Neural progenitor cell (in vitro differentiated cells): ENCODE measurements at regions not wholly inside any gene's neighbourhood (a gene's known extent, or its start where the extent isn't known, plus 50 kb on each side); places are given as distances from the start of the nearest gene placed in this dataset.

ENCODE experiments used
- DNase-seq: peaks from one replicate; pipeline ENCODE4 v3.0.0-alpha.2; 2016; ENCODE audit warnings: low spot score
- H2AFZ ChIP-seq: fragments of 200-600 bp; sonication (generic); replicated peaks from 2 replicates; pipeline ENCODE4 v1.6.1; 2016; ENCODE audit warnings: antibody characterized with exemption
- H3F3A ChIP-seq: fragments of 200-600 bp; sonication (generic); 2 replicates; pipeline ENCODE4 v1.6.1; 2016; ENCODE audit warnings: antibody characterized with exemption, low read depth
- H3K27ac ChIP-seq: fragments of 200-600 bp; sonication (generic); 2 replicates; pipeline ENCODE4 v1.5.1; 2016; ENCODE audit warnings: mild to moderate bottlenecking
- H3K27me3 ChIP-seq: fragments of 200-600 bp; sonication (generic); 2 replicates; pipeline ENCODE4 v1.6.1; 2016; ENCODE audit warnings: mild to moderate bottlenecking, moderate library complexity
- H3K36me3 ChIP-seq: fragments of 200-600 bp; sonication (generic); 2 replicates; pipeline ENCODE4 v1.5.1; 2016
- H3K4me1 ChIP-seq: fragments of 200-600 bp; sonication (generic); 2 replicates; pipeline ENCODE4 v1.6.1; 2016; ENCODE audit warnings: mixed run types
- H3K4me2 ChIP-seq: fragments of 200-600 bp; sonication (generic); 2 replicates; pipeline ENCODE4 v1.6.1; 2016
- H3K4me3 ChIP-seq: fragments of 200-600 bp; sonication (generic); 2 replicates; pipeline ENCODE4 v1.5.1; 2016
- H3K79me2 ChIP-seq: fragments of 200-600 bp; sonication (generic); 2 replicates; pipeline ENCODE4 v1.6.1; 2016; ENCODE audit warnings: low read depth
- H3K9ac ChIP-seq: fragments of 200-600 bp; sonication (generic); 2 replicates; pipeline ENCODE4 v1.6.1; 2016
- H3K9me3 ChIP-seq: fragments of 200-600 bp; sonication (generic); 2 replicates; pipeline ENCODE4 v1.5.1; 2016; ENCODE audit warnings: low read depth
- H4K20me1 ChIP-seq: fragments of 200-600 bp; sonication (generic); 2 replicates; pipeline ENCODE4 v1.6.1; 2016; ENCODE audit warnings: low read depth
- H3K27ac Mint-ChIP-seq: 3 replicates; pipeline ENCODE4 v1.8.0; 2021; ENCODE audit warnings: mixed read lengths
- H3K27me3 Mint-ChIP-seq: 2 replicates; pipeline ENCODE4 v1.8.0; 2022; ENCODE audit warnings: low read depth, mild to moderate bottlenecking, inconsistent platforms, moderate library complexity, mixed read lengths; ENCODE audit not compliant: insufficient read depth
- H3K36me3 Mint-ChIP-seq: 3 replicates; pipeline ENCODE4 v1.8.0; 2021; ENCODE audit warnings: mixed read lengths
- H3K4me1 Mint-ChIP-seq: 3 replicates; pipeline ENCODE4 v1.8.0; 2021; ENCODE audit warnings: mixed read lengths
- H3K4me3 Mint-ChIP-seq: 3 replicates; pipeline ENCODE4 v1.8.0; 2021; ENCODE audit warnings: mild to moderate bottlenecking, moderate library complexity, mixed read lengths
- H3K9me3 Mint-ChIP-seq: 3 replicates; pipeline ENCODE4 v1.8.0; 2020; ENCODE audit warnings: mixed read lengths
- CTCF ChIP-seq: fragments of 200-600 bp; sonication (generic); IDR thresholded peaks from 2 replicates; pipeline ENCODE4 v1.5.1; 2017; ENCODE audit warnings: antibody characterized with exemption, mild to moderate bottlenecking
- EZH2 ChIP-seq: fragments of 200-600 bp; sonication (generic); IDR thresholded peaks from 2 replicates; pipeline ENCODE4 v1.6.1; 2017; ENCODE audit warnings: antibody characterized with exemption, mild to moderate bottlenecking, moderate library complexity
- EZH2phosphoT487 ChIP-seq: fragments of 200-600 bp; sonication (generic); IDR thresholded peaks from 2 replicates; pipeline ENCODE4 v1.6.1; 2017; ENCODE audit warnings: antibody characterized with exemption

- Histone ChIP-seq H3K9me3 (no peaks in the 10 kb centered on the region), H3F3A (peaks cover 23% of the 10 kb centered on the region), H3K4me3 (peak overlapping the region; percentile 35), H3K27me3 (peaks cover 75% of the 10 kb centered on the region), H3K36me3 (no peaks in the 10 kb centered on the region), H3K79me2 (no peaks in the 10 kb centered on the region), H3K4me2 (peak overlapping the region; percentile 69), H3K4me1 (peaks cover 37% of the 10 kb centered on the region), H4K20me1 (peaks cover 20% of the 10 kb centered on the region), H2AFZ (no peak overlapping the region), H3K27ac (peak overlapping the region; percentile 47), H3K9ac (no peak overlapping the region)
- Mint-ChIP-seq H3K9me3 (peaks cover 20% of the 10 kb centered on the region), H3K27me3 (peaks cover 33% of the 10 kb centered on the region), H3K4me1 (peaks cover 26% of the 10 kb centered on the region), H3K4me3 (peak overlapping the region; percentile 6), H3K36me3 (peaks cover 5% of the 10 kb centered on the region), H3K27ac (peak overlapping the region; percentile 19)
- TF ChIP-seq EZH2 (no peak), EZH2phosphoT487 (no peak), CTCF (no peak)
- peak; percentile 57 for DNase-seq
Observed at GRCh38 chr2:157933160-157933920, 57.2 kb upstream of the ACVR1 start.

- Histone ChIP-seq H3F3A (peaks cover 23% of the 10 kb centered on the region), H3K4me2 (peak overlapping the region; percentile 82), H3K27me3 (peaks cover 75% of the 10 kb centered on the region), H3K4me1 (peaks cover 37% of the 10 kb centered on the region), H3K27ac (peak overlapping the region; percentile 47), H4K20me1 (peaks cover 20% of the 10 kb centered on the region), H3K36me3 (no peaks in the 10 kb centered on the region), H2AFZ (no peak overlapping the region), H3K9ac (no peak overlapping the region), H3K4me3 (peak overlapping the region; percentile 39), H3K79me2 (no peaks in the 10 kb centered on the region), H3K9me3 (no peaks in the 10 kb centered on the region)
- peaks cover 5% of the 10 kb centered on the region for H3K36me3 Mint-ChIP-seq
- peaks cover 20% of the 10 kb centered on the region for H3K9me3 Mint-ChIP-seq
- TF ChIP-seq CTCF (no peak), EZH2 (no peak), EZH2phosphoT487 (peak; percentile 98)
- H3K27me3 Mint-ChIP-seq = peaks cover 33% of the 10 kb centered on the region
- DNase-seq = peak; percentile 92
- peak overlapping the region; percentile 72 for H3K4me3 Mint-ChIP-seq
- no peak overlapping the region for H3K27ac Mint-ChIP-seq
- H3K4me1 Mint-ChIP-seq = peaks cover 26% of the 10 kb centered on the region
Observed at GRCh38 chr2:157932480-157933159, 56.5 kb upstream of the ACVR1 start.

- H3K4me3 Mint-ChIP-seq = no peak overlapping the region
- no peak overlapping the region for H3K27ac Mint-ChIP-seq
- no peak overlapping the region for H2AFZ ChIP-seq
- no peak for DNase-seq
- no peaks in the 10 kb centered on the region for H3K36me3 ChIP-seq
- peaks cover 23% of the 10 kb centered on the region for H3F3A ChIP-seq
- peaks cover 5% of the 10 kb centered on the region for H3K36me3 Mint-ChIP-seq
- H3K4me1 ChIP-seq = peaks cover 36% of the 10 kb centered on the region
- peaks cover 26% of the 10 kb centered on the region for H3K4me1 Mint-ChIP-seq
- H3K27me3 ChIP-seq = peaks cover 75% of the 10 kb centered on the region
- H3K4me3 ChIP-seq = no peak overlapping the region
- TF ChIP-seq EZH2 = no peak
- TF ChIP-seq EZH2phosphoT487 = no peak
- no peak for TF ChIP-seq CTCF
- no peak overlapping the region for H3K27ac ChIP-seq
- no peaks in the 10 kb centered on the region for H3K9me3 ChIP-seq
- H3K9me3 Mint-ChIP-seq = peaks cover 20% of the 10 kb centered on the region
- peak overlapping the region; percentile 82 for H3K4me2 ChIP-seq
- H3K27me3 Mint-ChIP-seq = peaks cover 33% of the 10 kb centered on the region
- H4K20me1 ChIP-seq = peaks cover 20% of the 10 kb centered on the region
- no peak overlapping the region for H3K9ac ChIP-seq
- no peaks in the 10 kb centered on the region for H3K79me2 ChIP-seq
Observed at GRCh38 chr2:157931542-157931941, 55.4 kb upstream of the ACVR1 start.
